ENCODE measurements at regions not wholly inside any gene's neighbourhood (a gene's known extent, or its start where the extent isn't known, plus 50 kb on each side); places are given as distances from the start of the nearest gene placed in this dataset.

GRCh38 chr21:36555199-36555800 is 75.4 kb upstream of the CLDN14 start:
- H3K9me2 ChIP-seq (ENCODE audit: insufficient read depth, low read length), result no peaks in the 10 kb centered on the region
- no peak overlapping the region for H3K27ac ChIP-seq (ENCODE audit: low read depth, low read length, poor library complexity, severe bottlenecking)
- TF ChIP-seq EZH2phosphoT487 (IDR thresholded peaks at IDR 0.05; ENCODE audit: borderline replicate concordance, low read depth, low read length) (no peak), CTCF (conservative IDR thresholded peaks at IDR 0.05; ENCODE audit: low read length) (no peak)
- no peak overlapping the region for H3K4me2 ChIP-seq (ENCODE audit: low read length)
- H3K36me3 ChIP-seq (ENCODE audit: insufficient read depth, low read length), result no peaks in the 10 kb centered on the region
- CTCF ChIA-PET (ENCODE audit: unreplicated experiment), result no interaction called here
- H3K4me3 ChIP-seq (ENCODE audit: low read depth, low read length, poor library complexity, severe bottlenecking), result no peak overlapping the region
- POLR2A ChIA-PET, result interaction anchor here (0.6 to 1.1 kb wide), 2 partner anchors 22 to 525 kb away, joined by 3 read pairs; no protein-coding TSS in a partner anchor
- no peaks in the 10 kb centered on the region for H4K20me1 ChIP-seq (ENCODE audit: insufficient read depth, low read length)
- no peaks in the 10 kb centered on the region for H3K9me3 ChIP-seq (ENCODE audit: low read length)
- no TSS peak for BruUV-seq (replicated peaks)
- no peak for DNase-seq (ENCODE audit: low spot score)
- no peaks in the 10 kb centered on the region for H3K4me1 ChIP-seq (ENCODE audit: insufficient read depth, low read length, poor library complexity, severe bottlenecking)
- H3K79me2 ChIP-seq (ENCODE audit: insufficient read depth, low read depth, low read length), result no peaks in the 10 kb centered on the region
- no peak overlapping the region for H2AFZ ChIP-seq (ENCODE audit: low read length)
- intact Hi-C loops (cut with micrococcal nuclease; ENCODE audit: unreplicated experiment), result no loop called here

DNA sequence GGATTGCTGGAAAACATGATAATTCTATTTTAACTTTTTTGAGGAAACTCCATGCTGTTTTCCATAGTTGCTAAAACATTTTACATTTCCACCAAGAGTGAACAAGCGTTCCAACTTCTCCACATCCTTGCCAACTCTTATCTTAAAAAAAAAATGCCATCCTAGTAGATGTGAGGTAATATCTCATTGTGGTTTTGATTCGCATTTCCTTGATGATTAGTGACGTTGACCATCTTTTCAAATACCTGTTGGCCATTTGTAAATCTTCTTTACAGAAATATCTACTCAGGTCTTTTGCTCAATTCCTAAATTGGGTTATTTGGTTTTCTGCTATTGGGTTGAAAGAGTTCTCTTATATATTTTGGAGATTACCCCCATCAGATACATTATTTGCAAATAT is 77.4 kb upstream of the CLDN14 start:
- BruUV-seq (replicated peaks), result no TSS peak
- CTCF ChIA-PET (ENCODE audit: unreplicated experiment), result no interaction called here
- no peak overlapping the region for H3K4me2 ChIP-seq (ENCODE audit: low read length)
- no peak overlapping the region for H3K4me3 ChIP-seq (ENCODE audit: low read depth, low read length, poor library complexity, severe bottlenecking)
- POLR2A ChIA-PET, result no interaction called here
- H3K27ac ChIP-seq (ENCODE audit: low read depth, low read length, poor library complexity, severe bottlenecking), result no peak overlapping the region
- no peaks in the 10 kb centered on the region for H4K20me1 ChIP-seq (ENCODE audit: insufficient read depth, low read length)
- TF ChIP-seq CTCF (conservative IDR thresholded peaks at IDR 0.05; ENCODE audit: low read length), result no peak
- H3K79me2 ChIP-seq (ENCODE audit: insufficient read depth, low read depth, low read length), result no peaks in the 10 kb centered on the region
- no peaks in the 10 kb centered on the region for H3K4me1 ChIP-seq (ENCODE audit: insufficient read depth, low read length, poor library complexity, severe bottlenecking)
- intact Hi-C loops (cut with micrococcal nuclease; ENCODE audit: unreplicated experiment), result no loop called here
- no peaks in the 10 kb centered on the region for H3K9me2 ChIP-seq (ENCODE audit: insufficient read depth, low read length)
- no peak overlapping the region for H2AFZ ChIP-seq (ENCODE audit: low read length)
- H3K36me3 ChIP-seq (ENCODE audit: insufficient read depth, low read length), result no peaks in the 10 kb centered on the region
- no peak for DNase-seq (ENCODE audit: low spot score)
- no peaks in the 10 kb centered on the region for H3K9me3 ChIP-seq (ENCODE audit: low read length)

GRCh38 chr21:36560933-36561575 is 81.1 kb upstream of the CLDN14 start:
- Histone ChIP-seq H3K4me1 (ENCODE audit: insufficient read depth, low read length, poor library complexity, severe bottlenecking) (no peaks in the 10 kb centered on the region), H3K27ac (ENCODE audit: low read depth, low read length, poor library complexity, severe bottlenecking) (no peak overlapping the region), H3K4me3 (ENCODE audit: low read depth, low read length, poor library complexity, severe bottlenecking) (no peak overlapping the region), H2AFZ (ENCODE audit: low read length) (no peak overlapping the region), H4K20me1 (ENCODE audit: insufficient read depth, low read length) (no peaks in the 10 kb centered on the region), H3K9me3 (ENCODE audit: low read length) (no peaks in the 10 kb centered on the region), H3K36me3 (ENCODE audit: insufficient read depth, low read length) (no peaks in the 10 kb centered on the region), H3K4me2 (ENCODE audit: low read length) (no peak overlapping the region), H3K9me2 (ENCODE audit: insufficient read depth, low read length) (no peaks in the 10 kb centered on the region), H3K79me2 (ENCODE audit: insufficient read depth, low read depth, low read length) (no peaks in the 10 kb centered on the region)
- no TSS peak for BruUV-seq (replicated peaks)
- ChIA-PET CTCF (ENCODE audit: unreplicated experiment) (no interaction called here), POLR2A (no interaction called here)
- TF ChIP-seq EZH2phosphoT487 (IDR thresholded peaks at IDR 0.05; ENCODE audit: borderline replicate concordance, low read depth, low read length) (no peak), CTCF (conservative IDR thresholded peaks at IDR 0.05; ENCODE audit: low read length) (no peak)
- DNase-seq (ENCODE audit: low spot score), result no peak
- intact Hi-C loops (cut with micrococcal nuclease; ENCODE audit: unreplicated experiment), result no loop called here

All from OCI-LY7 (cell line).